Adipocyte (in vitro differentiated cells): ENCODE measurements at regions not wholly inside any gene's neighbourhood (a gene's known extent, or its start where the extent isn't known, plus 50 kb on each side); places are given as distances from the start of the nearest gene placed in this dataset.

ENCODE experiments used
- DNase-seq: peaks from one replicate; pipeline ENCODE4 v3.0.0-alpha.2; 2015; ENCODE audit warnings: low read depth
- H3K27me3 ChIP-seq: replicated peaks from 2 replicates; pipeline ENCODE4 v1.7.0; 2013; ENCODE audit warnings: mild to moderate bottlenecking, low read length, moderate library complexity; ENCODE audit not compliant: control insufficient read depth, insufficient read depth
- H3K36me3 ChIP-seq: 2 replicates; pipeline ENCODE4 v1.7.0; 2013; ENCODE audit warnings: low read length, mild to moderate bottlenecking, moderate library complexity; ENCODE audit not compliant: control insufficient read depth, insufficient read depth, severe bottlenecking
- H3K4me1 ChIP-seq: 2 replicates; pipeline ENCODE4 v1.7.0; 2013; ENCODE audit warnings: mild to moderate bottlenecking, low read length, moderate library complexity; ENCODE audit not compliant: control insufficient read depth, insufficient read depth
- H3K4me3 ChIP-seq: 2 replicates; pipeline ENCODE4 v1.7.0; 2013; ENCODE audit warnings: mild to moderate bottlenecking, low read length, moderate library complexity
- H3K9ac ChIP-seq: 2 replicates; pipeline ENCODE4 v1.7.0; 2013; ENCODE audit warnings: mild to moderate bottlenecking, low read length, moderate library complexity
- H3K9me3 ChIP-seq: 2 replicates; pipeline ENCODE4 v1.7.0; 2013; ENCODE audit warnings: mild to moderate bottlenecking, low read length, moderate library complexity; ENCODE audit not compliant: control insufficient read depth

- H3K27me3 ChIP-seq, result no peaks in the 10 kb centered on the region
- H3K4me1 ChIP-seq, result peaks cover 6% of the 10 kb centered on the region
- no peak for DNase-seq
- H3K9me3 ChIP-seq, result no peaks in the 10 kb centered on the region
- H3K4me3 ChIP-seq, result no peak overlapping the region
- H3K9ac ChIP-seq, result no peak overlapping the region
- H3K36me3 ChIP-seq, result no peaks in the 10 kb centered on the region
These were observed 163.3 kb upstream of the TUT7 start for GRCh38 chr9:86517475-86517874.

- no peak overlapping the region for H3K9ac ChIP-seq
These were observed 162.4 kb upstream of the TUT7 start for GRCh38 chr9:86516564-86516963.

GRCh38 chr9:86515221-86515620 is 161.0 kb upstream of the TUT7 start:
- Histone ChIP-seq H3K27me3 (no peaks in the 10 kb centered on the region), H3K4me3 (no peak overlapping the region), H3K36me3 (no peaks in the 10 kb centered on the region), H3K9me3 (no peaks in the 10 kb centered on the region), H3K4me1 (peaks cover 6% of the 10 kb centered on the region), H3K9ac (no peak overlapping the region)
- DNase-seq, result no peak

More at GRCh38 chr9:86516564-86516963, 162.4 kb upstream of the TUT7 start:
- H3K9me3 ChIP-seq, result no peaks in the 10 kb centered on the region
- no peaks in the 10 kb centered on the region for H3K36me3 ChIP-seq
- DNase-seq, result no peak
- no peaks in the 10 kb centered on the region for H3K27me3 ChIP-seq
- H3K4me3 ChIP-seq, result no peak overlapping the region
- H3K4me1 ChIP-seq, result peaks cover 6% of the 10 kb centered on the region

- no peak overlapping the region for H3K9ac ChIP-seq
- H3K4me3 ChIP-seq, result no peak overlapping the region
- DNase-seq, result no peak
- peaks cover 8% of the 10 kb centered on the region for H3K4me1 ChIP-seq
- H3K36me3 ChIP-seq, result no peaks in the 10 kb centered on the region
- no peaks in the 10 kb centered on the region for H3K27me3 ChIP-seq
- H3K9me3 ChIP-seq, result no peaks in the 10 kb centered on the region
These were observed 159.2 kb upstream of the TUT7 start for GRCh38 chr9:86513429-86513828.

GRCh38 chr9:86512929-86513328 is 158.7 kb upstream of the TUT7 start:
- H3K9me3 ChIP-seq, result no peaks in the 10 kb centered on the region
- peaks cover 9% of the 10 kb centered on the region for H3K4me1 ChIP-seq
- peak; percentile 66 for DNase-seq
- H3K4me3 ChIP-seq, result no peak overlapping the region
- no peaks in the 10 kb centered on the region for H3K36me3 ChIP-seq
- no peaks in the 10 kb centered on the region for H3K27me3 ChIP-seq
- H3K9ac ChIP-seq, result no peak overlapping the region

- Histone ChIP-seq H3K27me3 (no peaks in the 10 kb centered on the region), H3K9ac (no peak overlapping the region), H3K36me3 (no peaks in the 10 kb centered on the region), H3K4me1 (peaks cover 19% of the 10 kb centered on the region), H3K4me3 (no peak overlapping the region), H3K9me3 (no peaks in the 10 kb centered on the region)
- no peak for DNase-seq
These were observed 157.6 kb upstream of the TUT7 start for GRCh38 chr9:86511614-86512360.

GRCh38 chr9:86508208-86508903 is 154.1 kb upstream of the TUT7 start:
- no peak overlapping the region for H3K9ac ChIP-seq
- H3K27me3 ChIP-seq, result no peaks in the 10 kb centered on the region
- no peaks in the 10 kb centered on the region for H3K9me3 ChIP-seq
- no peaks in the 10 kb centered on the region for H3K36me3 ChIP-seq
- peaks cover 28% of the 10 kb centered on the region for H3K4me1 ChIP-seq
- DNase-seq, result no peak
- no peak overlapping the region for H3K4me3 ChIP-seq

- no peak overlapping the region for H3K4me3 ChIP-seq
These were observed 153.0 kb upstream of the TUT7 start for GRCh38 chr9:86507212-86507630.

GRCh38 chr9:86503942-86504341 is 149.7 kb upstream of the TUT7 start:
- no peaks in the 10 kb centered on the region for H3K27me3 ChIP-seq
- no peak for DNase-seq

More at GRCh38 chr9:86507212-86507630, 153.0 kb upstream of the TUT7 start:
- Histone ChIP-seq H3K4me1 (peaks cover 28% of the 10 kb centered on the region), H3K9ac (peak overlapping the region; percentile 17), H3K27me3 (no peaks in the 10 kb centered on the region), H3K9me3 (no peaks in the 10 kb centered on the region), H3K36me3 (no peaks in the 10 kb centered on the region)
- DNase-seq, result no peak

GRCh38 chr9:86503314-86503713 is 149.1 kb upstream of the TUT7 start:
- no peak for DNase-seq
- peaks cover 46% of the 10 kb centered on the region for H3K4me1 ChIP-seq
- no peaks in the 10 kb centered on the region for H3K27me3 ChIP-seq
- no peak overlapping the region for H3K9ac ChIP-seq
- H3K4me3 ChIP-seq, result no peak overlapping the region
- H3K9me3 ChIP-seq, result no peaks in the 10 kb centered on the region
- no peaks in the 10 kb centered on the region for H3K36me3 ChIP-seq

More at GRCh38 chr9:86503942-86504341, 149.7 kb upstream of the TUT7 start:
- no peak overlapping the region for H3K9ac ChIP-seq
- no peaks in the 10 kb centered on the region for H3K9me3 ChIP-seq
- no peak overlapping the region for H3K4me3 ChIP-seq
- peaks cover 50% of the 10 kb centered on the region for H3K4me1 ChIP-seq
- H3K36me3 ChIP-seq, result no peaks in the 10 kb centered on the region

GRCh38 chr9:86500667-86501435 is 146.6 kb upstream of the TUT7 start:
- Histone ChIP-seq H3K4me3 (peak overlapping the region; percentile 48), H3K9ac (peak overlapping the region; percentile 79), H3K9me3 (no peaks in the 10 kb centered on the region), H3K4me1 (peaks cover 34% of the 10 kb centered on the region), H3K27me3 (no peaks in the 10 kb centered on the region), H3K36me3 (no peaks in the 10 kb centered on the region)
- DNase-seq, result peak; percentile 90
